G401 (cell line): ENCODE measurements at regions not wholly inside any gene's neighbourhood (a gene's known extent, or its start where the extent isn't known, plus 50 kb on each side); places are given as distances from the start of the nearest gene placed in this dataset.

Experiments used
- DNase-seq: peaks from one replicate; pipeline ENCODE4 v3.0.0-alpha.2; 2015; ENCODE audit warnings: low spot score
- in situ Hi-C: cut with HindIII; loops from 2 replicates; pipeline ENCODE4 v1.10.0; 2016; ENCODE audit warnings: low sequenced_read_pairs, mixed read lengths

DNA sequence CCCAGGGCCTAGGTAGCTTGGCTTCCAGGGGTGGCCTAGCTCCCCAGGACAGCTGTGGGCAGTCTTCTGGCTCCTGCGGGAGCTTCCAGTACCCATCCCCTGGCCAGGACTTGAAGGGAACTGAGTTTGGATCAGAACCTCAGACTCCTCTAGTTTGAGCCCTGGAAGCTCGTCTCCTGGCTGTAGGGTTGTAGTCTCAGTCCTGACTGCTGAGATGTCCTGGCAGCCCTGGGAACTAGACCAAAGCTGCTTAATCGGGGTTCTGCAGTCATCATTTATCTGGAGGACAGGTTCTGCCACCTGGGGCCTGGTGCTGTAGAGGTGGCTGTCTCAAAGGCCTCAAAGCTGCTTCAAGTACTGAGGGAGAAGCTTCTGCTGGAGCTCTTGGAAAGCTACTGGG is 163.7 kb downstream of the WSCD1 start:
- in situ Hi-C loops: no loop called here
- DNase-seq: no peak

DNA sequence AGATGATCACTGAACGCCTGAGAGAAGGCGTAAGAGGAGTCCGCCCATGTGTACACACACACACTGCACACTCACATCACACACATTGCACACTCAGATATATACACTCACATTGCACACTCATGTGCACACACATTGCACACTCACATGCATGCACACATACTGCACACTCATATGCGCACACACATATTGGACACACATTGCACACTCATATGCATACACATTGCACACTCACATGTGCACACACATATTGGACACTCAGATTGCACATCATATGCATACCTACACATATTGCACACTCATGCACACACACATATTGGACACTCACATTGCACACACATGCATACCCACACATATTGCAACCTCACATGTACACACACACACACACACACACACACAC is 163.2 kb downstream of the WSCD1 start:
- in situ Hi-C loops: no loop called here
- no peak for DNase-seq

DNA sequence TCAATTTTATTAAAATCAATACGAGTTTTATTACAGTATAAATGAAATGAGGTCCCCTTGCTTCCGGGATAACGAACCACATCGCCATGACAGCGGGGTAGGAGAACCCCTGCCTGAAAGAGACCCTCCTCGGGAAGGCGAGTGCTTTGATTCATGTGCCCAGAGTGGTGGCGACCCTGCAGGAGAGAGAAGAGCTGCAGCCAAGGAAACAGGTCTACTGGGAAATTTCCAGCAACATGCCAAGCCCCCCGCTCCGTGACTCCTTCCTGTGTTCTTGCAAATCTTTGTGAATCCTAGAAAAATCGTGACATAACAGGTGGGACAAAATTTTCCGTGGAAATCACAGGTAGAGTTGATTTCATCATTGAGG is 162.5 kb downstream of the WSCD1 start:
- no peak for DNase-seq
- in situ Hi-C loops: no loop called here

DNA sequence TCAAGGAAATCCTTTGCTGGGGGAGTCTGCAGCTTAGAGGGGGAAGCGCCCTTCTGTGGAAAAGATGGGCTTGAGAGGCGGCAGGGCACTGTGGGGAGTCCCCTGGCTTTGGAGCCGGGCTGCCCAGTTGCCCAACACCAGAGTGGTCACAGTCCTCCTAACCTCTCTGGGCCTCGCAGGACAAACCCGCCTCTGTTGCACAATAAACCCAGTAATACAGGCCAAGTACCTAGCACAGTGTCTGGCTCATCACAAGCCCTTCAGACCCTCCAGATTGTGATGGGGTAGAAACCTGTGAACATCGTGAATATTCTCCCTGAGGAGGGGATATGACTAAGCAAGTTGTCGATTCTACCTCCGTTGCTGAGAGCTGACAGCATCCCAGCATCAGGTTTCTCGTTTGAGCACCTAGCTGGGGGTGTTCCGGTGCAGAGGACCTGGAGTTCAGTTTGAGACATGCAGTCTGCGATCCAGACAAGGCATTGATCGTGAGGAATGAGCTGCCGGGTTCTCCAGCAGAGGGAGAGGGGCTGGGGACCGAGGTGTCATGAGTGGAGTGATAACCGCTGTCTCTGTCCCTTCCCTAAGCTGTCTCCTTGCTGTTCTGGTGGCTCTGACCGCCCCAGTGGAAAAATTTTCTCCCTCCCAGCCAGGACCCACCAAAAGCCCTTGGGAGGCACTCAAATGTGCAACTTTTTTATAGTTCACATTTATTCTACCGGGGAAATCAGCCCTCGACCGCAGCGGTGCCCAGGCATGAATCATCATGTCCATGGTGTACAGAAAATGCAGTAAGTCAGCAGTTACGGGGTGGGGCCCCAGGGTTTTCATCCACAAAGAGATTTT is 161.9 kb downstream of the WSCD1 start:
- in situ Hi-C loops: no loop called here
- no peak for DNase-seq

DNA sequence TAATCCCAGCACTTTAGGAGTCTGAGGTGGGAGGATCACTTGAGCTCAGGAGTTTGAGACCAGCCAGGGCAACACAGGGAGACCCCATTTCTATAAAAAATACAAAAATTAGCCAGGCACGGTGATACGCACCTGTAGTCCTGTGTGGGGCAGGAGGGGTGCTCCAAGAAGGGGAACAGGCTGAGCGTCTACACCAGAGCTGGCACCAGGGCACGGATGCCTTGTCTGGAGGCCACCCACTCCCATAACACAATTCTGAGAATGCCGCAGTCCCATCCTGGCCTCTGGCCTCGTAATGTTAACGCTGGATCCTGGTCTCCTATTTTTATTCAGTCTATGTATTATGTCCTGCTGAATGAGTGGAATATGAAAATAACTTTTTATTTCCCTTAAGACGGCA is 161.3 kb downstream of the WSCD1 start:
- in situ Hi-C loops: no loop called here
- no peak for DNase-seq

DNA sequence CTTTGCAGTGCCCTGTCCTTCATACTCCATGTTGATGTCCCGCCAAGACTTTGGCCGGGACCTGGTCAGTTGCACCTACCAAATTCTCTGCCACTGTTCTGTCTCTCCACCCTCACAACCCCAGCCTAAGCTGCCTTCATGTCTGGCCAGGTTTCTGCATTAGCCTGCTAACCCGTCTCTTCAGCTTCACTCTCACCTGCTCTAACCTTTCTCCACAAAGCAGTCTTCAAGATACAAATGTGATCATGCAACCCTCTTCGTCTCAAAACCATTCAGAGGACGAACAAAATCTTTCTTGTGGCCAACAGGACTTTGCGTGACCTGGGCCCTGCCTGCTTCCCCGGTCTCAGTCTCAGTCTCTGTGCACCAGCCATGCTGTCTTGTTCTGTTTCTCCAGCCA is 148.2 kb downstream of the WSCD1 start:
- no peak for DNase-seq
- in situ Hi-C loops: no loop called here

DNA sequence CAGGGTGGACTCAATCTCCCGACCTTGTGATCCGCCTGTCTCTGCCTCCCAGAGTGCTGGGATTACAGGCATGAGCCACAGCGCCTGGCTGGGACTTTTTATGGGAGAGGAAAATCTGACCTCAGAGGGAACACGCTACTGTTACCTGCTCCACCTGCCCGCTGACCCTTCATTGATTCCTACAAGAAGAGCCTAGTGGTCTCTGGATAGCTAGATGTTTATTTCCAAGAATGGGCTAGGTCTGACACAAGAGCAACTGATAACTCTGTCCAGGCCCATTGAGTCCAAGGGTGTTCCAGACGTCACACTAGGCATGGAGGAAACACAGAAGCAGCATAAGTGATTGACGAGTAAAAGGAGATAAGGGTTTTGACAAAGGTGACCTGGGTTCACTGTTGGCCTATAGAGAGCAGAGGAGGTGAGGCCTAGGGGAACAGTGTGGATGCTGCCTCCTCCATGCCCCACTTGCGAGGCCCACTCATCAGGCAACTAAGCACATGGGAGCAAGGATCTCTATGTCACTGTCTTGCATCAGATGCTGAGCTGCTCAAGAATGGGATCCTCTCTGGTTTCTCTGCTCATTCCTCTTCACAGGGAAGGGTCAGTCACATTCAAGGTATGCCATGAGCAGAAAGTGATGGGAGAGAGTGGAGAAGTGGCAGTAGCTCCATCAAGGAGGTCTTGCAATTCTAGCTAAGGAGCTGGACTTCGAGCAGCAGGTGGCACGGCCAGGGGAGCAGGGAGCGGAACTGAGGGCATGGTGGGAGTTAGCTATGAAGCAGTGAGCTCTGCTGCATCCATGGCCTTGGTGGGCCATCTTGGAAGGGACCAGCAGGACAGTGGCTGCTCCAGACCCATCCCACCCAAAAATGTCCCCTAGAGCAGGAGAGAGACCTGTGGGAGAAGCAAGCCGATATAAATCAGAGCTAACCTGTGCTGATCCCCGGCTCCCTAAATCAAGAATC is 145.2 kb downstream of the WSCD1 start:
- in situ Hi-C loops: no loop called here
- DNase-seq: no peak

DNA sequence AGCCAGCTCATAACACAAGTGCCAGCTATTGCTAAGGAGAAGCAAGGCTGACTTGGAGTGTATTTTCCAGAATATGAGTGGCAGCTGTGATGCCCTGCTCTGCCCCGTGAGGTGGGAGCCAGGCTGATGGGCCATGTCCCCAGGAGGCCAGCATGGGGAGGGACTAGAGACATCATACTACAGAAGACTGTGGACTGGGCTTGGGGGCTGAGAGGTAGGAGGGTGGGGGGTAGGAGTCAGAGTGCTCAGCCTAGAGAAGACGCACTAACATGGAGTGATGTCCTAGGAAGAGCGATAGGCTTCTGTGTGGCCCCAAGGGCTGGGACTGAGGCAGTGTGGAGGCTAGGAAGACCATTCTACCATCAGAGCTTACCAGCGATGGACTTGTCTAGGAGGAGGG is 143.7 kb downstream of the WSCD1 start:
- in situ Hi-C loops: no loop called here
- DNase-seq: no peak

DNA sequence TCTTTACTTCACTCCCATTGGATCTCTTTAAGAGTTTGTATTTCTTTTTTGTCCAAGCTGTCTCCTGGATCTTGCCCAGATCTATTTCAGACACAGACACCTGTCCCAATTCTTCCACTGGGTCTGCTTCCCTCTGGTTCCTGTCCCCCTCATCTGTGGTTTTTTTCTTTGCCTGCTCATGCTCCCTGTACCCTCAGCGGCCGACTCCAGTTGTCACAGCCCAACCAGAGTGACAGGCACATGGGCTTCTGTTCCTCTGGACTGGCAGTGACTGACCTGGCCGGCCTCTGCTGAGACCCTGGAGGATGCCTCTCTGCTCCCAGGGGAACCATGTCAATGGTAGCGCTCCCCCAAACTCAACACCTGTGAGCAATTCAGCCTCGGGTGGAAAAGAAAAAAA is 142.6 kb downstream of the WSCD1 start:
- peak; percentile 10 for DNase-seq
- in situ Hi-C loops: no loop called here

DNA sequence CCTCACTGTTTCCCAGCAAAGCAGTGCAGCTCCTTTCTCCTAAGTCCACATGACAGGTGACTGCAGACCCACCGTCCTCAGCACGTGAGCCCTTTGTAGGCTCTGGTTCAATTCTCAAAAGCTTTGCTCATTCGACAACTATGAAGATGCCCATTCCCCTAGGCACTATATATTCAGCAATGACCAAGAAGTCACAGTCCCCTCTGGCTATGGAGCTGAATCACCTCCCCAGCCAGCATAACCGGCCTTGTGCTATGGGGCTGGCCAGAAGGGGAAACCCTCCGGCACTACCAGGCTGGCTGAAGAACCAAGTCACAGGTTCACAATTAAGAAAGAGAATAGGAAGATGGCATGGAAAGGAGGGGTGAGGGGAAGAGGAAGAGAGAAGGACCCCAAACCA is 139.7 kb downstream of the WSCD1 start:
- no peak for DNase-seq
- in situ Hi-C loops: no loop called here

DNA sequence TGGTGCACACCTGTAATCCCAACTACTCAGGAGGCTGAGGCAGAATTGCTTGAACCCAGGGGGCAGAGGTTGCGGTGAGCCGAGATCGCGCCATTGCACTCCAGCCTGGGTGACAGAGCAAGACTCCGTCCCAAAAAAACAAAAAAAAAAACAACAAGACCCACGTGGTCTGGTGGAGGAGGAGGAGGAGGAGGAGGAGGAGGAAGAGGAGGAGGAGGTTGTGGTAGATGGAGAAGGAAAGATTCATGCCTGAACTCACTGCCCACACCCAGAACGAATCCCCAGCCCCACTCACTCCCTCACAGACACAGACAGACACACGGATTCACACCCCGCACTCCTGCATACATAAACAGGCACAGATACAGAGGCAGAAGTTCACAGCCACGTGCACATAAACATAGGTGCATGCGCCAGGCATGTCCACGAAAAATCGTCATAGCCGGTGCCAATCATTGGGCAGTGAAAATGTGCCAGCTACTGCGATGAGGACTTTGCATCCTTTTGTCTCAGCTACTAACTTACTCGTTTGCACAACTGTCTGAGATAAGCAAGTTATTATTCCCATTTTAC is 138.5 kb downstream of the WSCD1 start:
- in situ Hi-C loops: no loop called here
- DNase-seq: no peak

DNA sequence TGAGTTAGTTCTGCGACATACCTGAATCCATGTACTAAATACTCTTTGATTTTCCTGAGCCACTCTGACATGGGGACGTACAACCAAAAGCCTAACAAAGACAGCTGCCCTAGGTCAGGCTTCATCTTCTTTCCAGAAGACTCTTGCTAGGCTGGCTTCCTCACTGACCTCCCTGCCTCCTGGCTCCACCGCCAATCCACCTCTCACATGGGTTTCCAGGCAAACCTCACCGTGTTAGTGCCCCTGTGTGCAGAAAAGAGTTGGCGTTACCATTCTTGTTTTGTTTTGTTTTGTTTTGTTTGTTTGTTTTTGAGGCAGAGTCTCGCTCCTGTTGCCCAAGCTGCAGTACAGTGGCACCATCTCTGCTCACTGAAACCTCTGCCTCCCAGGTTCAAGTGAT is 135.3 kb downstream of the WSCD1 start:
- no peak for DNase-seq
- in situ Hi-C loops: no loop called here

DNA sequence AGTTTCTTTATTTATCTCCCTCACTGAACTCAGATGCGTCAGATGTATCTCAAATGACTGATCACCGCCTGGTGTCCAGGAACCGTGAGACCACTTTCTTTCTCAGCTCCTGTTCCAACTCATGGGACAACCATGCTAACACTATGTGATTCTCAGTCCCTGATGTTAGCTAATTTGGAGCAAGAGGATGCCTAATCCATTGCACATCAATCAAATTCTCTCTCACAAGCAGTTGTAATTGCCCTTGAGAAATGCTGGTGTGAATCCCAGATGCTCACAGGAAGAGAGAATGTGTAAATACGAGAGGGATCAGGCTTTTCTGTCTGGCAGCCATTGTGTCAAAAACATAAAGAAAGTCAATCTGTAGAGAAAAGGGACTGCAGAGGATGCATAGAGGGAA is 134.9 kb downstream of the WSCD1 start:
- no peak for DNase-seq
- in situ Hi-C loops: no loop called here

DNA sequence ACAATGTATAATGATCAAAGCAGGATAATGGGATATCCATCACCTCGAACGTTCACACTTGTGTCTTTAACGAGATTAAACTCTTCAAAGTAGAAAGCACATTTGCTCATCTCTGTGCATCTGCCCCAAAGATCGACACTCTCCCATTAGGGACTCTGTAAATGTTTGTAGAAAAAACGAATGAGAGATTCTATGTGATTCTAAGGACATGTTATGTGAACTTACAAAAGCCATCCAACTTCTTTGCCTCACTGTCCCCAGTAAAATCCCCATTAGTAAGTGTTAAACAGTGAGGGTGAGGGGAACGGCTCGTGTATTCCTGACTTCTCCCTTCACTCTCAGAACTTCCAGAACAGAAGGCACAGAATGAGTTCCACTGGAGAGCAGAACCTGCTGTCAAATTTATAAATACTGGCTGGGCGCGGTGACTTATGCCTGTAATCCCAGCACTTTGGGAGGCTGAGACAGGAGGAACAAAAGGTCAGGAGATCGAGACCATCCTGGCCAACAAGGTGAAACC is 134.1 kb downstream of the WSCD1 start:
- DNase-seq: no peak
- in situ Hi-C loops: no loop called here

DNA sequence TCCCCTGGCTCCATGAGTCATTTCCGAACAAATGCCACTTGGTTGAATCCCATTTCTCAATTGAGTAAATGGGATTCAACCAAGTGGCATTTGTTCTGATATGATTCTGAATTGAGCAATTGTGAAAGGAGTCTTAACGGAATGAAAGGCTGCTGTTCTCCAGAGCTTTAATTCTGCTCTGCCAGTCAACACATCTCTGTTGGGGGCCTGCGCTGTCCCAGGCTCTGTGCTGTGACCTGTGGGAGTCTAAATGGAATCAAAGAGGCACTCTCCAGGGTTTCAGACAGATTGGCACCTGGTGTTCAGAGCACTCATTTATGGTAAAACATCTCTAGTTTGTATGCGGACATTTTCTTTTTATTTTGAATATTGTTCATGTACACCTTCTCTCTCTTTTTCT is 126.2 kb downstream of the WSCD1 start:
- DNase-seq: no peak
- in situ Hi-C loops: no loop called here

DNA sequence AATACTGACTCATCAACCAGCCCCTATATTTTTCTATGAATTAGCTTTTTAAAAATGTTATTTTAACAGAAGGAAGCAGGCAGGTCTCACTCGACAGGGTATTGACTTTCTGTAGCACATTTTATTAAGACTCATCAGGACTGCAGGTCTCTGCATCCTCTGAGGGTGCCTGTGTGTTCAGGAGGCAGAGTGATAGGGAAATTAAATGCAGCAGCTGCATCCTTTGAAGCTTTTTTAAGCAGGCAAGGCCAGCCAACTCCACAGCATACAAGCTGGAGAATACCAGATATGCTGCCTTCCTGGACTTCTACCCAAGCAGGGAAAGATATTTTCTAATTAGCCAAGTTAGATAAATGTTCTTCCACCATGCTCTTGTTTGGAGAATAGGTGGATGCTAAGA is 124.9 kb downstream of the WSCD1 start:
- in situ Hi-C loops: no loop called here
- DNase-seq: no peak

DNA sequence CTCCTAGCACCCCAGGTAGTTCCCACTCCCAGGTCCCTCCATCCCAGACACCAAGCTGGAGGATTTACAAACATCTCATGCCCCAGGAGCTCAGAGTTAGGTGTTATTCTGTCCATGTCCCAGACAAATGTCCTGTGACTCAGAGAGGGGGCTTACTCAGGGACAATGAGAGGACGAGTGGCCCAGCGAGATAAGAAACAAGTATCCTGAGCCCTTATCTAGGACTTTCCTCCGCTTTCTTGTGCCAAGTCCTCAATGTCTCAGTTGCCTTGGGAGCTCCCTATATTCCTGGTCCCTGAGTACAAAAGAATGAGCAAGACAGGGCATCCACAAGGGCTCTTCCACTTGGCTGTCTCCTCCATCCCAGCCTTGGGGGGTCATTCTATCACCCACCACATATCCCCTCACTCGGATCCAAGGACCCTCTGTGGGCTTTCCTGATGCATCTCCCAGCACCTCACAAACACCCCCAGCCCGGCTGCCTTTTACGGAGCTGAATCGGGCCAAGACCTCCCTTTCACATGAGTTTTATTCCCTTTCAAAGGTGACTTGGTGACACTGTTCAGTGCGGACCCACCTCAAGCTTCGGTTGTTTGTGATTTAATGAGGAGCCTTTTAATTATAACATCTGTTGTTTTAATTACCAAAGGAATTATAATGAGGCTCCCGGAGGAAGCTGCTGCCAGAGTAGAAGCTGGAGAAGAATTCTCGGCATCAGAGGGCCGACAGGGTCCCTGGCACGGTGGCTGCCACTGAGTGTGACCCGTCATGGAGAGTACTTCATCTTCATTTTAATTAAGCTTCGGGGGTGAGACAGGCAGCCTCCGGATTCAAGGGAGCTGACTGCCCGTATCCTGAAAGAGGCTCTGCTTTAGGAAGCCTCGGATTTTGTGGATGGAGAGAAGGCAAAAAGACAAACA is 121.5 kb downstream of the WSCD1 start:
- in situ Hi-C loops: no loop called here
- DNase-seq: no peak

DNA sequence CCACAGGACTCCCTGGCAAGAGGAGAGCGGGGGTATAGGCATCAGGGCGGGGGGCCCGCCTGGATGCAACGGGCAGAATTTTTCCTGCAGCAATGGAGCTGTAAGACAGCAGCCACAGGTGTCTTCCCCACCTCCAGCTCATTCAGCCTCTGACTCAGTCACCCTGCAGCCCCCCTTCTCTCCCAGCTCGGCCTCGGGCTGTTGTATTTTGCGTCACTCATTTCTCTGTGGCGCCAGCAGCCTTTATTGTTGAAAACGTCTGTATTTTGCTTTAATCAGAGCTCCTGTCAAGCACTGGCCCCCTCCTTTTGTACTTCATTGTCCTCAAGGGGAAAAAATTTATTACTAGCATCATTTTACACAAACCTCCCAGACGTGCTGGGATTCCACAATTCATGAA is 117.7 kb downstream of the WSCD1 start:
- no peak for DNase-seq
- in situ Hi-C loops: no loop called here

DNA sequence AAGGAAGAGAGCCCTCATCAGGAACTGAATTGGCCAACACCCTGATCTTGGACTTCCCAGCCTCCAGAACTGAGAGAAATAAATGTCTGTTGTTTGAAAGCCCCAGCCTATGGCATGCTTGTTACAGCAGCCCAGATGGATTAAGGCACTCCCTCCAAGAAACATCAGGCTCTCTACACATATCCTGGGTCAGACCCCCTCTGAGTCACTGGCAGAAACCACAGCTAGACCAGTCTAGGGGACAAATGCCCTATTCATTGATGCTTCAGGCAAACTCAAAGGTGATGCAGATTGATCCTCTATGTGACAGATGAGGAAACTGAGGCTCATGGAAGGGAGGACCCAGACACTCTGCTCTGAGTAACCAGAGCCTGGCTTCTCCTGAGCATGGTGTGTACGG is 116.8 kb downstream of the WSCD1 start:
- DNase-seq: no peak
- in situ Hi-C loops: no loop called here
